GM23338 (cell line): ENCODE measurements at regions not wholly inside any gene's neighbourhood (a gene's known extent, or its start where the extent isn't known, plus 50 kb on each side); places are given as distances from the start of the nearest gene placed in this dataset.

Experiments
- ATAC-seq: fragments of 200-7000 bp; cut with Tn5 transposase; 3 replicates; pipeline ENCODE4 v1.9.1; 2020
- DNase-seq: peaks from one replicate; pipeline ENCODE4 v3.0.0-alpha.2; 2015; ENCODE audit warnings: low spot score
- H2AFZ ChIP-seq: fragments of 200-600 bp; sonication (generic); 2 replicates; pipeline ENCODE4 v1.8.0; 2016; ENCODE audit warnings: antibody characterized with exemption, mild to moderate bottlenecking, moderate library complexity
- H3F3A ChIP-seq: fragments of 200-600 bp; sonication (generic); replicated peaks from 2 replicates; pipeline ENCODE4 v1.8.0; 2017; ENCODE audit warnings: antibody characterized with exemption, mixed run types, low read depth
- H3K27ac ChIP-seq: fragments of 200-600 bp; sonication (generic); 2 replicates; pipeline ENCODE4 v1.6.1; 2016; ENCODE audit warnings: low read depth
- H3K27me3 ChIP-seq: fragments of 200-600 bp; sonication (generic); 2 replicates; pipeline ENCODE4 v1.8.0; 2016; ENCODE audit warnings: mild to moderate bottlenecking, mixed run types, moderate library complexity; ENCODE audit not compliant: insufficient read depth
- H3K36me3 ChIP-seq: fragments of 200-600 bp; sonication (generic); 2 replicates; pipeline ENCODE4 v1.8.0; 2016; ENCODE audit warnings: mild to moderate bottlenecking; ENCODE audit not compliant: insufficient read depth
- H3K4me1 ChIP-seq: fragments of 200-600 bp; sonication (generic); 2 replicates; pipeline ENCODE4 v1.8.0; 2016; ENCODE audit warnings: mild to moderate bottlenecking, moderate library complexity; ENCODE audit not compliant: insufficient read depth
- H3K4me2 ChIP-seq: fragments of 200-600 bp; sonication (generic); 2 replicates; pipeline ENCODE4 v1.7.1; 2017; ENCODE audit warnings: mixed run types
- H3K4me3 ChIP-seq: fragments of 200-600 bp; sonication (generic); 2 replicates; pipeline ENCODE4 v1.6.1; 2016; ENCODE audit warnings: mixed run types
- H3K79me2 ChIP-seq: fragments of 200-600 bp; sonication (generic); replicated peaks from 2 replicates; pipeline ENCODE4 v1.8.0; 2017; ENCODE audit warnings: mild to moderate bottlenecking; ENCODE audit not compliant: insufficient read depth
- H3K9me2 ChIP-seq: fragments of 200-600 bp; sonication (generic); 2 replicates; pipeline ENCODE4 v1.8.0; 2017; ENCODE audit not compliant: insufficient read depth
- H4K20me1 ChIP-seq: fragments of 200-600 bp; sonication (generic); replicated peaks from 2 replicates; pipeline ENCODE4 v1.8.0; 2017; ENCODE audit warnings: mild to moderate bottlenecking; ENCODE audit not compliant: insufficient read depth
- H3K27ac Mint-ChIP-seq: 2 replicates; pipeline ENCODE4 v1.8.0; 2020; ENCODE audit warnings: inconsistent platforms, mild to moderate bottlenecking, moderate library complexity, mixed read lengths
- H3K27me3 Mint-ChIP-seq: 3 replicates; pipeline ENCODE4 v1.8.0; 2022; ENCODE audit warnings: low read depth, mild to moderate bottlenecking, moderate library complexity, mixed read lengths, inconsistent platforms; ENCODE audit not compliant: insufficient read depth, poor library complexity
- H3K36me3 Mint-ChIP-seq: 3 replicates; pipeline ENCODE4 v1.8.0; 2021; ENCODE audit warnings: low read depth, mild to moderate bottlenecking, inconsistent platforms, moderate library complexity, mixed read lengths
- H3K4me1 Mint-ChIP-seq: 3 replicates; pipeline ENCODE4 v1.8.0; 2020; ENCODE audit warnings: mild to moderate bottlenecking, inconsistent platforms, mixed read lengths
- H3K4me3 Mint-ChIP-seq: 3 replicates; pipeline ENCODE4 v1.8.0; 2021; ENCODE audit warnings: moderate library complexity, mild to moderate bottlenecking, inconsistent platforms, mixed read lengths
- H3K9me3 Mint-ChIP-seq: 3 replicates; pipeline ENCODE4 v1.8.0; 2020; ENCODE audit warnings: moderate library complexity, mild to moderate bottlenecking, inconsistent platforms, mixed read lengths
- CREB1 ChIP-seq: fragments of 250-450 bp; sonication (Bioruptor Pico); IDR thresholded peaks from 2 replicates; pipeline ENCODE4 v1.5.0; 2020; ENCODE audit warnings: low read depth, mild to moderate bottlenecking, moderate library complexity
- EZH2phosphoT487 ChIP-seq: fragments of 200-600 bp; sonication (generic); IDR thresholded peaks from one replicate; pipeline ENCODE4 v1.8.1; 2018; ENCODE audit warnings: antibody characterized with exemption; ENCODE audit not compliant: unreplicated experiment
- JUNB ChIP-seq: IDR thresholded peaks from one replicate; pipeline ENCODE4 v1.6.1; 2016; ENCODE audit warnings: antibody characterized with exemption; ENCODE audit not compliant: unreplicated experiment
- NANOG ChIP-seq: IDR thresholded peaks from 2 replicates; pipeline ENCODE4 v1.6.1; 2016; ENCODE audit warnings: antibody characterized with exemption, borderline replicate concordance
- ZNF114 ChIP-seq: fragments of 250-450 bp; sonication (Bioruptor Pico); IDR thresholded peaks from 2 replicates; pipeline ENCODE4 v1.5.0; 2020; ENCODE audit warnings: mild to moderate bottlenecking, moderate library complexity
- ZNF331 ChIP-seq: fragments of 250-450 bp; sonication (Bioruptor Pico); IDR thresholded peaks from 2 replicates; pipeline ENCODE4 v1.5.0; 2020; ENCODE audit warnings: low read depth, mild to moderate bottlenecking, moderate library complexity
- TF ChIP-seq, protein P1 (sequence below): fragments of 250-450 bp; sonication (Bioruptor Pico); IDR thresholded peaks from 2 replicates; pipeline ENCODE4 v1.5.0; 2020; ENCODE audit warnings: mild to moderate bottlenecking, moderate library complexity
- TF ChIP-seq, protein P2 (sequence below): IDR thresholded peaks from 2 replicates; pipeline ENCODE4 v1.6.1; 2016; ENCODE audit warnings: antibody characterized with exemption

GRCh38 chr6:121951123-121951522 lies 448.3 kb upstream of the HSF2 start (continued):
- TF ChIP-seq, protein P1, sequence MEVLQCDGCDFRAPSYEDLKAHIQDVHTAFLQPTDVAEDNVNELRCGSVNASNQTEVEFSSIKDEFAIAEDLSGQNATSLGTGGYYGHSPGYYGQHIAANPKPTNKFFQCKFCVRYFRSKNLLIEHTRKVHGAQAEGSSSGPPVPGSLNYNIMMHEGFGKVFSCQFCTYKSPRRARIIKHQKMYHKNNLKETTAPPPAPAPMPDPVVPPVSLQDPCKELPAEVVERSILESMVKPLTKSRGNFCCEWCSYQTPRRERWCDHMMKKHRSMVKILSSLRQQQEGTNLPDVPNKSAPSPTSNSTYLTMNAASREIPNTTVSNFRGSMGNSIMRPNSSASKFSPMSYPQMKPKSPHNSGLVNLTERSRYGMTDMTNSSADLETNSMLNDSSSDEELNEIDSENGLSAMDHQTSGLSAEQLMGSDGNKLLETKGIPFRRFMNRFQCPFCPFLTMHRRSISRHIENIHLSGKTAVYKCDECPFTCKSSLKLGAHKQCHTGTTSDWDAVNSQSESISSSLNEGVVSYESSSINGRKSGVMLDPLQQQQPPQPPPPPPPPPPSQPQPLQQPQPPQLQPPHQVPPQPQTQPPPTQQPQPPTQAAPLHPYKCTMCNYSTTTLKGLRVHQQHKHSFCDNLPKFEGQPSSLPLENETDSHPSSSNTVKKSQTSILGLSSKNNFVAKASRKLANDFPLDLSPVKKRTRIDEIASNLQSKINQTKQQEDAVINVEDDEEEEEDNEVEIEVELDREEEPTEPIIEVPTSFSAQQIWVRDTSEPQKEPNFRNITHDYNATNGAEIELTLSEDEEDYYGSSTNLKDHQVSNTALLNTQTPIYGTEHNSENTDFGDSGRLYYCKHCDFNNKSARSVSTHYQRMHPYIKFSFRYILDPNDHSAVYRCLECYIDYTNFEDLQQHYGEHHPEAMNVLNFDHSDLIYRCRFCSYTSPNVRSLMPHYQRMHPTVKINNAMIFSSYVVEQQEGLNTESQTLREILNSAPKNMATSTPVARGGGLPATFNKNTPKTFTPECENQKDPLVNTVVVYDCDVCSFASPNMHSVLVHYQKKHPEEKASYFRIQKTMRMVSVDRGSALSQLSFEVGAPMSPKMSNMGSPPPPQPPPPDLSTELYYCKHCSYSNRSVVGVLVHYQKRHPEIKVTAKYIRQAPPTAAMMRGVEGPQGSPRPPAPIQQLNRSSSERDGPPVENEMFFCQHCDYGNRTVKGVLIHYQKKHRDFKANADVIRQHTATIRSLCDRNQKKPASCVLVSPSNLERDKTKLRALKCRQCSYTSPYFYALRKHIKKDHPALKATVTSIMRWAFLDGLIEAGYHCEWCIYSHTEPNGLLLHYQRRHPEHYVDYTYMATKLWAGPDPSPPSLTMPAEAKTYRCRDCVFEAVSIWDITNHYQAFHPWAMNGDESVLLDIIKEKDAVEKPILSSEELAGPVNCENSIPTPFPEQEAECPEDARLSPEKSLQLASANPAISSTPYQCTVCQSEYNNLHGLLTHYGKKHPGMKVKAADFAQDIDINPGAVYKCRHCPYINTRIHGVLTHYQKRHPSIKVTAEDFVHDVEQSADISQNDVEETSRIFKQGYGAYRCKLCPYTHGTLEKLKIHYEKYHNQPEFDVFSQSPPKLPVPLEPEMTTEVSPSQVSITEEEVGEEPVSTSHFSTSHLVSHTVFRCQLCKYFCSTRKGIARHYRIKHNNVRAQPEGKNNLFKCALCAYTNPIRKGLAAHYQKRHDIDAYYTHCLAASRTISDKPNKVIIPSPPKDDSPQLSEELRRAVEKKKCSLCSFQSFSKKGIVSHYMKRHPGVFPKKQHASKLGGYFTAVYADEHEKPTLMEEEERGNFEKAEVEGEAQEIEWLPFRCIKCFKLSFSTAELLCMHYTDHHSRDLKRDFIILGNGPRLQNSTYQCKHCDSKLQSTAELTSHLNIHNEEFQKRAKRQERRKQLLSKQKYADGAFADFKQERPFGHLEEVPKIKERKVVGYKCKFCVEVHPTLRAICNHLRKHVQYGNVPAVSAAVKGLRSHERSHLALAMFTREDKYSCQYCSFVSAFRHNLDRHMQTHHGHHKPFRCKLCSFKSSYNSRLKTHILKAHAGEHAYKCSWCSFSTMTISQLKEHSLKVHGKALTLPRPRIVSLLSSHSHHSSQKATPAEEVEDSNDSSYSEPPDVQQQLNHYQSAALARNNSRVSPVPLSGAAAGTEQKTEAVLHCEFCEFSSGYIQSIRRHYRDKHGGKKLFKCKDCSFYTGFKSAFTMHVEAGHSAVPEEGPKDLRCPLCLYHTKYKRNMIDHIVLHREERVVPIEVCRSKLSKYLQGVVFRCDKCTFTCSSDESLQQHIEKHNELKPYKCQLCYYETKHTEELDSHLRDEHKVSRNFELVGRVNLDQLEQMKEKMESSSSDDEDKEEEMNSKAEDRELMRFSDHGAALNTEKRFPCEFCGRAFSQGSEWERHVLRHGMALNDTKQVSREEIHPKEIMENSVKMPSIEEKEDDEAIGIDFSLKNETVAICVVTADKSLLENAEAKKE (CRISPR knock-in tag), result no peak
- no peak for TF ChIP-seq EZH2phosphoT487
- no peak for TF ChIP-seq CREB1 (CRISPR knock-in tag)
- no peak for TF ChIP-seq NANOG
- no peak for TF ChIP-seq ZNF331 (CRISPR knock-in tag)
- TF ChIP-seq, protein P2, sequence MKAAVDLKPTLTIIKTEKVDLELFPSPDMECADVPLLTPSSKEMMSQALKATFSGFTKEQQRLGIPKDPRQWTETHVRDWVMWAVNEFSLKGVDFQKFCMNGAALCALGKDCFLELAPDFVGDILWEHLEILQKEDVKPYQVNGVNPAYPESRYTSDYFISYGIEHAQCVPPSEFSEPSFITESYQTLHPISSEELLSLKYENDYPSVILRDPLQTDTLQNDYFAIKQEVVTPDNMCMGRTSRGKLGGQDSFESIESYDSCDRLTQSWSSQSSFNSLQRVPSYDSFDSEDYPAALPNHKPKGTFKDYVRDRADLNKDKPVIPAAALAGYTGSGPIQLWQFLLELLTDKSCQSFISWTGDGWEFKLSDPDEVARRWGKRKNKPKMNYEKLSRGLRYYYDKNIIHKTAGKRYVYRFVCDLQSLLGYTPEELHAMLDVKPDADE, result no peak

DNA sequence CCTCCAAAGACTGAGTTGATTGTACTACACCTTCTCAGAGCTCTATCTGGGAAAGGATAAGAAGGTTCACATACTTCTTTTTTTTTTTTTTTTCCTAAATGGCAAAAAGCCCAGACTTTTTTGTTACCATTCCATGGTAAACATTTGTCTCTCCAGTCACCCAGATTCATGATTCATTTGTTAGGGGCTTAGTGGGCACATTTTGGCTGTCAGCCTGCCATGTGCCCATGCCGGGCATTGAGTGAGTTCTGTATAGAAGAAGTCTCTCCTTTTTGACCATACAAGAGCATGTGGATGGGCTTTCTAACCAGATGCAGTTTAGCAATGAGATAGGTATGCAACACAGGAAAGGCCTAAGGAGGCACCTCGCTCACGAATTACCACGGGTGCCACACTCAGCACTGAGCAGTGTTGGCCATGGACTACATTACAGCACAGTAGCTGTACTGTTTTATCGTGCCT lies 447.5 kb upstream of the HSF2 start:
- Mint-ChIP-seq H3K27ac (no peak overlapping the region), H3K4me1 (no peaks in the 10 kb centered on the region), H3K9me3 (peaks cover 18% of the 10 kb centered on the region), H3K4me3 (no peak overlapping the region), H3K27me3 (peaks cover 2% of the 10 kb centered on the region), H3K36me3 (peaks cover 12% of the 10 kb centered on the region)
- Histone ChIP-seq H3K4me3 (no peak overlapping the region), H3K36me3 (no peaks in the 10 kb centered on the region), H2AFZ (peak overlapping the region; percentile 8; the same call in 1 of the 2 replicates), H3K4me2 (no peak overlapping the region), H3F3A (no peaks in the 10 kb centered on the region), H3K79me2 (no peaks in the 10 kb centered on the region), H3K27ac (no peak overlapping the region), H3K9me2 (peaks cover 15% of the 10 kb centered on the region), H4K20me1 (no peaks in the 10 kb centered on the region), H3K27me3 (no peaks in the 10 kb centered on the region), H3K4me1 (no peaks in the 10 kb centered on the region)
- DNase-seq (no peak), ATAC-seq (no peak)
- no peak for TF ChIP-seq JUNB
- TF ChIP-seq, protein P1 (CRISPR knock-in tag), result no peak
- no peak for TF ChIP-seq NANOG
- TF ChIP-seq ZNF114, result no peak
